Motor neuron (in vitro differentiated cells): ENCODE measurements at regions not wholly inside any gene's neighbourhood (a gene's known extent, or its start where the extent isn't known, plus 50 kb on each side); places are given as distances from the start of the nearest gene placed in this dataset.
A peak's percentile ranks its signal among the peaks of the same experiment; 100 is the strongest.

Source experiments
- ATAC-seq, 8 experiments: fragments of 200-7000 bp; cut with Tn5 transposase; replicated peaks in 6 of 8; 2 replicates each; pipeline ENCODE4 v1.8.0; 2021; ENCODE audit warnings: mild to moderate bottlenecking in 8 of 8, moderate library complexity in 8 of 8
- H3K27ac ChIP-seq, 2 donors: fragments of 250-450 bp; sonication (Bioruptor Pico); 2 replicates each; pipeline ENCODE4 v1.9.0; 2021; ENCODE audit warnings: antibody characterized with exemption in 2 of 2, mild to moderate bottlenecking in 2 of 2, moderate library complexity in 1 of 2
- H3K4me1 ChIP-seq, 2 donors: fragments of 250-450 bp; sonication (Bioruptor Pico); replicated peaks in 1 of 2; 2 replicates each; pipeline ENCODE4 v1.6.1; 2021; ENCODE audit warnings: antibody characterized with exemption in 2 of 2, mild to moderate bottlenecking in 2 of 2, moderate library complexity in 1 of 2
- H3K4me3 ChIP-seq, 5 donors: fragments of 250-450 bp; sonication (Bioruptor Pico); 2 replicates each; pipeline ENCODE4 v1.9.0; 2021; ENCODE audit warnings: antibody characterized with exemption in 5 of 5, mild to moderate bottlenecking in 5 of 5, moderate library complexity in 4 of 5
- WGBS, 10 experiments: fragments of 450-650 bp; shearing (Covaris generic); methylation state at CpG; one replicate each; pipeline ENCODE4 v1.0.0; 2022; 5-methylcytosine and 5-hydroxymethylcytosine counted together
- in situ Hi-C, 9 experiments: fragments of 400-800 bp; cut with MboI; loops; one replicate each; pipeline ENCODE4 v1.15.0; 2021; ENCODE audit warnings: low sequenced_read_pairs in 9 of 9, low pct_unique_long_range_greater_than_20kb in 2 of 9; ENCODE audit not compliant: unreplicated experiment in 9 of 9

- H3K4me3 ChIP-seq = no peak overlapping the region
- peak in 3 of 8 experiments; percentile 67 to 82 (median 74) for ATAC-seq
- in situ Hi-C loops = no loop called here
- H3K27ac ChIP-seq = no peak overlapping the region
- H3K4me1 ChIP-seq = no peaks in the 10 kb centered on the region
- WGBS, 10 experiments = 29 to 100% (median 72%) methylated on average over 1 to 3 of the region's 3 CpGs; no CpG with 5 or more reads in 2 of the 10 experiments
These were observed 52.2 kb downstream of the ACTL7B start for GRCh38 chr9:108803428-108804065.

- Histone ChIP-seq H3K4me1 (no peaks in the 10 kb centered on the region), H3K27ac (no peak overlapping the region), H3K4me3 (no peak overlapping the region)
- in situ Hi-C loops = no loop called here
- no peak for ATAC-seq
- WGBS, 10 experiments = 64 to 100% (median 89%) methylated on average over 2 to 4 of the region's 4 CpGs; no CpG with 5 or more reads in 2 of the 10 experiments
These were observed 52.8 kb downstream of the ACTL7B start for GRCh38 chr9:108802967-108803366.

GRCh38 chr9:108801949-108802348 is 53.8 kb downstream of the ACTL7B start:
- WGBS, 10 experiments = 20 to 100% (median 47%) methylated on average over 1 to 2 of the region's 2 CpGs
- Histone ChIP-seq H3K27ac (no peak overlapping the region), H3K4me1 (no peaks in the 10 kb centered on the region), H3K4me3 (no peak overlapping the region)
- in situ Hi-C loops = no loop called here
- no peak for ATAC-seq

GRCh38 chr9:108800632-108801099 is 55.1 kb downstream of the ACTL7B start:
- H3K27ac ChIP-seq = no peak overlapping the region
- in situ Hi-C loops = no loop called here
- ATAC-seq = no peak
- WGBS, 10 experiments = 43 to 90% (median 70%) methylated on average over 1 to 2 of the region's 3 CpGs; no CpG with 5 or more reads in 3 of the 10 experiments
- no peaks in the 10 kb centered on the region for H3K4me1 ChIP-seq
- H3K4me3 ChIP-seq = no peak overlapping the region

GRCh38 chr9:108793573-108793972 is 62.2 kb downstream of the ACTL7B start:
- WGBS, 10 experiments = 10 to 100% (median 58%) methylated on average over 1 to 3 of the region's 4 CpGs; no CpG with 5 or more reads in 4 of the 10 experiments
- no peaks in the 10 kb centered on the region for H3K4me1 ChIP-seq
- H3K4me3 ChIP-seq = no peak overlapping the region
- in situ Hi-C loops = no loop called here
- peak in 2 of 8 experiments; percentile 30 to 92 for ATAC-seq
- H3K27ac ChIP-seq = no peak overlapping the region

GRCh38 chr9:108789742-108790141 is 66.0 kb downstream of the ACTL7B start:
- Histone ChIP-seq H3K4me1 (no peaks in the 10 kb centered on the region), H3K27ac (no peak overlapping the region), H3K4me3 (no peak overlapping the region)
- in situ Hi-C loops = no loop called here
- WGBS, 10 experiments = 0 to 100% (median 33%) methylated on average over 1 to 2 of the region's 2 CpGs; no CpG with 5 or more reads in 1 of the 10 experiments
- ATAC-seq = no peak

GRCh38 chr9:108787690-108788048 is 68.1 kb downstream of the ACTL7B start:
- Histone ChIP-seq H3K27ac (no peak overlapping the region), H3K4me3 (no peak overlapping the region), H3K4me1 (no peaks in the 10 kb centered on the region)
- in situ Hi-C loops = no loop called here
- WGBS, 10 experiments = 17 to 93% (median 83%) methylated on average over 1 to 7 of the region's 7 CpGs; no CpG with 5 or more reads in 3 of the 10 experiments
- peak in 2 of 8 experiments; percentile 33 to 42 for ATAC-seq

- in situ Hi-C loops = no loop called here
- ATAC-seq = peak; percentile 83 to 95 (median 90)
- Histone ChIP-seq H3K4me3 (no peak overlapping the region), H3K27ac (no peak overlapping the region), H3K4me1 (no peaks in the 10 kb centered on the region)
- 0 to 88% (median 50%) methylated on average over 1 to 3 of the region's 5 CpGs; no CpG with 5 or more reads in 5 of the 10 experiments for WGBS, 10 experiments
These were observed 68.7 kb downstream of the ACTL7B start for GRCh38 chr9:108786901-108787689.

- Histone ChIP-seq H3K4me1 (no peaks in the 10 kb centered on the region), H3K27ac (no peak overlapping the region), H3K4me3 (no peak overlapping the region)
- no peak for ATAC-seq
- in situ Hi-C loops = no loop called here
- 0 to 100% (median 90%) methylated on average over 2 to 4 of the region's 4 CpGs; no CpG with 5 or more reads in 3 of the 10 experiments for WGBS, 10 experiments
These were observed 69.5 kb downstream of the ACTL7B start for GRCh38 chr9:108786322-108786721.

GRCh38 chr9:108784998-108785397 is 70.8 kb downstream of the ACTL7B start:
- ATAC-seq = no peak
- in situ Hi-C loops = no loop called here
- 0 to 100% (median 82%) methylated on average over 1 to 3 of the region's 3 CpGs; no CpG with 5 or more reads in 2 of the 10 experiments for WGBS, 10 experiments
- Histone ChIP-seq H3K4me3 (no peak overlapping the region), H3K27ac (no peak overlapping the region), H3K4me1 (no peaks in the 10 kb centered on the region)

GRCh38 chr9:108783731-108784495 is 71.9 kb downstream of the ACTL7B start:
- WGBS, 10 experiments = 40 to 82% (median 67%) methylated on average over 1 to 13 of the region's 14 CpGs; no CpG with 5 or more reads in 1 of the 10 experiments
- Histone ChIP-seq H3K27ac (no peak overlapping the region), H3K4me3 (no peak overlapping the region), H3K4me1 (no peaks in the 10 kb centered on the region)
- no peak for ATAC-seq
- in situ Hi-C loops = no loop called here

- 30 to 100% (median 82%) methylated on average over 1 to 6 of the region's 6 CpGs; no CpG with 5 or more reads in 3 of the 10 experiments for WGBS, 10 experiments
- no peaks in the 10 kb centered on the region for H3K4me1 ChIP-seq
- in situ Hi-C loops = no loop called here
- ATAC-seq = peak in 1 of 8 experiments; percentile 40
- no peak overlapping the region for H3K4me3 ChIP-seq
- no peak overlapping the region for H3K27ac ChIP-seq
These were observed 72.5 kb downstream of the ACTL7B start for GRCh38 chr9:108783326-108783725.
